ENCODE measurements at regions not wholly inside any gene's neighbourhood (a gene's known extent, or its start where the extent isn't known, plus 50 kb on each side); places are given as distances from the start of the nearest gene placed in this dataset.

DNA sequence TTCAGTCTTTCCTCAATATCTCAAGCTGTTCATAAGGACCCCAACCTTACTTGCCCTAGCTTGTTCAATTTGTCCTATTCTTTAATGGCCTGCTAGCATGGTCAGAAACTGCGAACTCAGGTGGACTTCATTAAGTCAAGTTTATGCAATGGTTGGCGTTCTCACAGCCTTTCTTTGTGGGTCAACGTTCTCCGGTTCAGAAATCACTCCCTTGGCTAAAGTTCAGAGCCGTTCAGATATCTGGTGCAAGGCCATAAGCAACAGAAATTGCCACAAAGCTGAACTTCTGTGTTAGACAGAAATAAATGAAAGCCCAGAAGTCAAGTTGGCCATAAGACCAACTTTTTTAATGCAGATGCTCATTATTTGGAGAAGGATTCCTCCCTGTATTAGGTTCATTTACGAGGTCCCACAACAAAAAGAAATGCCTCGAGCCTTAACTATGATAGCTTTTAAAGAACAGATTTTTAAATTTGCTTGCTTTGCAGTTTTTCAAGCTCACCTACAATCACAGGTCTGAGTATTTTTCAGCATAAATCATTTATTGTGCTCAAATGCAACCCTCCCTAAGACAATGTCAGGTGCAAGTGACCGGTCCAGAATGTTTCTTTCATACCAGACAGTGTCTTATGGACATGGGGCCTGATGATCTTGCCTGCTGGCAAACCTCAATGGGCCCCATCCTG, 140.2 kb upstream of the COL11A1 start:
- DNase-seq (ENCODE audit: low read depth), result no peak
- H3K4me3 ChIP-seq (ENCODE audit: low read depth, low read length), result no peak overlapping the region
- TF ChIP-seq, protein P1, sequence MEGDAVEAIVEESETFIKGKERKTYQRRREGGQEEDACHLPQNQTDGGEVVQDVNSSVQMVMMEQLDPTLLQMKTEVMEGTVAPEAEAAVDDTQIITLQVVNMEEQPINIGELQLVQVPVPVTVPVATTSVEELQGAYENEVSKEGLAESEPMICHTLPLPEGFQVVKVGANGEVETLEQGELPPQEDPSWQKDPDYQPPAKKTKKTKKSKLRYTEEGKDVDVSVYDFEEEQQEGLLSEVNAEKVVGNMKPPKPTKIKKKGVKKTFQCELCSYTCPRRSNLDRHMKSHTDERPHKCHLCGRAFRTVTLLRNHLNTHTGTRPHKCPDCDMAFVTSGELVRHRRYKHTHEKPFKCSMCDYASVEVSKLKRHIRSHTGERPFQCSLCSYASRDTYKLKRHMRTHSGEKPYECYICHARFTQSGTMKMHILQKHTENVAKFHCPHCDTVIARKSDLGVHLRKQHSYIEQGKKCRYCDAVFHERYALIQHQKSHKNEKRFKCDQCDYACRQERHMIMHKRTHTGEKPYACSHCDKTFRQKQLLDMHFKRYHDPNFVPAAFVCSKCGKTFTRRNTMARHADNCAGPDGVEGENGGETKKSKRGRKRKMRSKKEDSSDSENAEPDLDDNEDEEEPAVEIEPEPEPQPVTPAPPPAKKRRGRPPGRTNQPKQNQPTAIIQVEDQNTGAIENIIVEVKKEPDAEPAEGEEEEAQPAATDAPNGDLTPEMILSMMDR (IDR thresholded peaks at IDR 0.05; ENCODE audit: insufficient read depth, low read depth, low read length, missing control alignments), result no peak

DNA sequence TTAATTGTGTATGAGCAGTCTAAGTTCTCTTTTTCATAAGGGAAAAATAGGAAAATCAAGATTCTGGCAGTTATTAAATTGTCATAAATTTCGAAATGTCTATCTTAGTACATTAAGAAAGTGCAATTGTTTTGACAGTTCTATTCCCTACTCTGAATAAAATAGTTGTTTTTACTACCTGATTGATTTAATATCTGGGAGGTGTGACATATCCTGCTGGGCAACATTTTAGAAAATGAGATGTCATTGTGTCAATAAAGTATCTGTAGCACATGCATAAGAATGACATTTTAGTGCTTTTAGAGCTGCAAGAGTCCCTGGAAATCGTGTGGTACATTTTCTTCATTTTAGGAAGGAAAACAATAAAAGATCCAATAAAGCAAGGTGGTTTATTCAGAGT, 139.2 kb upstream of the COL11A1 start:
- TF ChIP-seq, protein P1 (IDR thresholded peaks at IDR 0.05; ENCODE audit: insufficient read depth, low read depth, low read length, missing control alignments), result no peak
- no peak overlapping the region for H3K4me3 ChIP-seq (ENCODE audit: low read depth, low read length)
- DNase-seq (ENCODE audit: low read depth), result no peak

DNA sequence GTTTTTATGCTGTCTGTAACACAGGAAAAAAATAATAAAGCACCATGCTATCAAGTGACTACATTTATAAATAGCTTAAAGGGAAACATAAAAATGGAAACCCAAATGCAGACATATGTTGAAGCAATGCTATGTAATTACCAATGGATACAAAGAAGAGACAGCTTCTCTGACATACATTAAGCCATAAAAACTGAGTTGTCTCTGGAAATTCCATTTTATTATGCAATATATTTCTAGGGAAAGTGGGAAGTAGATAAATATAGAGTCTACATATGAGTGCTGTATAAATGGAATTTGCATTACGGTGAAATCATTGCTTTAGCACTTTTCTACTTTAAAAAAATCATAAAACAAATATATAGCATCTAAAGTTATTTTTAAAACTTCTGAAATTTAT, 135.2 kb upstream of the COL11A1 start:
- DNase-seq (ENCODE audit: low read depth), result no peak
- H3K4me3 ChIP-seq (ENCODE audit: low read depth, low read length), result no peak overlapping the region
- TF ChIP-seq, protein P1 (IDR thresholded peaks at IDR 0.05; ENCODE audit: insufficient read depth, low read depth, low read length, missing control alignments), result no peak

DNA sequence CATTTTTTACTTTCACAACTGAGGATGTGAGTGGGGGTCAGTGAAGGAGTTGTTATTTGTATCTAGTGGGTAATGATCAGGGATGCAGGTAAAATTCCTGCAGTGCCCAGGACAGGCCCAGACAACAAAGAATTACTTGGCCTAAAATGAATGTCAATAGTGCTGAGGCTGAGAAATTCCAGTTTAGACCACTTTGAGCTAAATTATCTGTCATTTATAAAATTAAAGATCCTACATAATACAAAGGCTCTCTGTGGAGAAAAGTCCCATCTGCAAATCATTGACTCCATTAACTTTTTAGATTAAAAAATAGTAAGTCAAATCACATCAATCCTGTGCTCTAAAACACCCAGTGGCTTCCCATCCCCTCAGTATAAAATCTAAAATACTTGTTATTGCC, 130.7 kb upstream of the COL11A1 start:
- H3K4me3 ChIP-seq (ENCODE audit: low read depth, low read length), result no peak overlapping the region
- TF ChIP-seq, protein P1 (IDR thresholded peaks at IDR 0.05; ENCODE audit: insufficient read depth, low read depth, low read length, missing control alignments), result no peak
- no peak for DNase-seq (ENCODE audit: low read depth)

DNA sequence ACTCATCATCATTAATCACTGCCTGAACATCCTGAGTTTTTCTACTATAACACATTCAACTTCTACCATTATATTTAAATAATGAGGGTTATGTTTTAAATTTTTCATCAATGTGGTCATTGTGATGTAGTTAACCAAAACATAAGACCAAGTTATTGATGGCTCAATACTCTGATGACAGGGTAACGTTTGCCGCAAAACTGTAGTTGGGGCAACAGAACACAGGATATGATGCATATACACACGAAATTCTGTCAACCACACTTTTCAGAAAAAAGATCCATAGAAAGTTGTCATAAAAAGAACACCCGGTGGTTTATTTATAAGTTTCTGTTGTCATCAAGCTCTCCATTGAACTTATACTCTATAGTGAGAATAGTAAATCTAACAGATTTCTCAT, 121.7 kb upstream of the COL11A1 start:
- TF ChIP-seq, protein P1 (IDR thresholded peaks at IDR 0.05; ENCODE audit: insufficient read depth, low read depth, low read length, missing control alignments), result no peak
- DNase-seq (ENCODE audit: low read depth), result no peak

DNA sequence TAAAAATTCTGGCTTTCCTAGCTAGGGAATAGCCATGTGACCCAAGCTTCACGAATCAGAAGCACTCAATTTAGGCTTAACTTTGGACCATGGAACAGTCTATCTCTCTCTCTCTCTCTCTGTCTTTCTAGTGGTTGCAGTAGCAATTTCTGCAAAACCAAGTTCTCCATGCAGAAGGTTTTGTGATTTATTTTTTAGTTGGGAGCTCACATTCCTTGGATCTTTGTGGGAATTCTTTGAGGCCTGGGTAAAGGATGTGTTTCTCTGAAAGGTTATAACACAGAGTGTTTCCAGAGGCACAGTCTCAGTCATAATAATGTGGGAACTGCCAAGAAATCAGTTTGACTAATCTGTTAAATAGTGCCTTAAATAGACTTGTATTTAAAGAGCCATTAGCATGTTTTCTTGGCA, 112.3 kb upstream of the COL11A1 start:
- no peak for DNase-seq (ENCODE audit: low read depth)
- no peak overlapping the region for H3K4me3 ChIP-seq (ENCODE audit: low read depth, low read length)
- TF ChIP-seq, protein P1 (IDR thresholded peaks at IDR 0.05; ENCODE audit: insufficient read depth, low read depth, low read length, missing control alignments), result no peak

More for the DNA sequence above, 121.7 kb upstream of the COL11A1 start:
- no peak overlapping the region for H3K4me3 ChIP-seq (ENCODE audit: low read depth, low read length)

DNA sequence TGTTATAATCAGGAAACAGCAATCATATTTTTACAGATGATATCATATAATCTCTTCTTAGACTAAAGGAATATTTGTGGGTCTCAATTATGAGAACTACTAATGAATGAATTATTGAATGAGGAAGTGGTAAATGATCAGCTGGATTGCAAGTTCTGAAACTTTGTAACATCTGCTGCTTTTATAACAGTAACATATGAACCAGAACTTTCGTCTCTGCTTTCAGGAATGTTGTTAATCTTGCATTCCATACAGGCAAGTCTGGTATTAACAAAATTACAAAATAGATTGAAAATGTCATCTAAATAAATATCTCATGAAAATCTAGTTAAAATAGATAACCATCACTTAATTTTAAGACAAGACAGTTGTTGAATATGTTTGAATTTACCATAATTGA, 110.5 kb upstream of the COL11A1 start:
- TF ChIP-seq, protein P1 (IDR thresholded peaks at IDR 0.05; ENCODE audit: insufficient read depth, low read depth, low read length, missing control alignments), result no peak
- DNase-seq (ENCODE audit: low read depth), result no peak
- no peak overlapping the region for H3K4me3 ChIP-seq (ENCODE audit: low read depth, low read length)
